ENCODE measurements at regions not wholly inside any gene's neighbourhood (a gene's known extent, or its start where the extent isn't known, plus 50 kb on each side); places are given as distances from the start of the nearest gene placed in this dataset.
"Not testable (repeated sequence)": the region's sequence is repeated elsewhere in the genome, so short reads cannot be mapped to it uniquely, and the experiment has no call there.

GRCh38 chr18:71371951-71372605 is 1083.2 kb downstream of the SOCS6 start:
- DNase-seq (ENCODE audit: low read depth in 2 of 2) = no peak

GRCh38 chr18:71370671-71371445 is 1082.0 kb downstream of the SOCS6 start:
- no peak for DNase-seq (ENCODE audit: low read depth in 2 of 2)

- no peak for DNase-seq (ENCODE audit: low read depth in 2 of 2)
Measured at GRCh38 chr18:71370095-71370494, 1081.2 kb downstream of the SOCS6 start.

GRCh38 chr18:71362140-71362539 is 1073.3 kb downstream of the SOCS6 start:
- no peak for DNase-seq (ENCODE audit: low read depth in 2 of 2)

GRCh38 chr18:71355599-71355998 is 1066.8 kb downstream of the SOCS6 start:
- DNase-seq (ENCODE audit: low read depth in 2 of 2) = not testable (repeated sequence)

- DNase-seq (ENCODE audit: low read depth in 2 of 2) = no peak
Measured at GRCh38 chr18:71352618-71353017, 1063.8 kb downstream of the SOCS6 start.

- DNase-seq (ENCODE audit: low read depth in 2 of 2) = no peak
Measured at GRCh38 chr18:71336576-71337210, 1047.8 kb downstream of the SOCS6 start.

- DNase-seq (ENCODE audit: low read depth in 2 of 2) = no peak
Measured at GRCh38 chr18:71329563-71329962, 1040.7 kb downstream of the SOCS6 start.

- no peak for DNase-seq (ENCODE audit: low read depth in 2 of 2)
Measured at GRCh38 chr18:71329114-71329513, 1040.3 kb downstream of the SOCS6 start.

- DNase-seq (ENCODE audit: low read depth in 2 of 2) = no peak
Measured at GRCh38 chr18:71327850-71328249, 1039.0 kb downstream of the SOCS6 start.

GRCh38 chr18:71327441-71327840 is 1038.6 kb downstream of the SOCS6 start:
- no peak for DNase-seq (ENCODE audit: low read depth in 2 of 2)

GRCh38 chr18:71326826-71327225 is 1038.0 kb downstream of the SOCS6 start:
- no peak for DNase-seq (ENCODE audit: low read depth in 2 of 2)

- no peak for DNase-seq (ENCODE audit: low read depth in 2 of 2)
Measured at GRCh38 chr18:71324356-71324755, 1035.5 kb downstream of the SOCS6 start.

GRCh38 chr18:71322201-71322600 is 1033.4 kb downstream of the SOCS6 start:
- DNase-seq (ENCODE audit: low read depth in 2 of 2) = no peak

GRCh38 chr18:71321319-71321718 is 1032.5 kb downstream of the SOCS6 start:
- no peak for DNase-seq (ENCODE audit: low read depth in 2 of 2)

- no peak for DNase-seq (ENCODE audit: low read depth in 2 of 2)
Measured at GRCh38 chr18:71304856-71305255, 1016.0 kb downstream of the SOCS6 start.

GRCh38 chr18:71303743-71304142 is 1014.9 kb downstream of the SOCS6 start:
- DNase-seq (ENCODE audit: low read depth in 2 of 2) = not testable (repeated sequence)

GRCh38 chr18:71301596-71301995 is 1012.8 kb downstream of the SOCS6 start:
- no peak for DNase-seq (ENCODE audit: low read depth in 2 of 2)

- DNase-seq (ENCODE audit: low read depth in 2 of 2) = not testable (repeated sequence)
Measured at GRCh38 chr18:71294201-71294600, 1005.4 kb downstream of the SOCS6 start.

GRCh38 chr18:71293322-71293721 is 1004.5 kb downstream of the SOCS6 start:
- DNase-seq (ENCODE audit: low read depth in 2 of 2) = no peak

GRCh38 chr18:71287268-71287667 is 998.4 kb downstream of the SOCS6 start:
- DNase-seq (ENCODE audit: low read depth in 2 of 2) = no peak

GRCh38 chr18:71252351-71252865 is 963.6 kb downstream of the SOCS6 start:
- no peak for DNase-seq (ENCODE audit: low read depth in 2 of 2)

- no peak for DNase-seq (ENCODE audit: low read depth in 2 of 2)
Measured at GRCh38 chr18:71250191-71250590, 961.3 kb downstream of the SOCS6 start.

Measured in stimulated activated CD8-positive, alpha-beta memory T cell treated with anti-CD3 and anti-CD28 coated beads, Interleukin-15, amount 100 ng/mL, for 4 hours (primary cell).